ENCODE measurements at regions not wholly inside any gene's neighbourhood (a gene's known extent, or its start where the extent isn't known, plus 50 kb on each side); places are given as distances from the start of the nearest gene placed in this dataset.

DNA sequence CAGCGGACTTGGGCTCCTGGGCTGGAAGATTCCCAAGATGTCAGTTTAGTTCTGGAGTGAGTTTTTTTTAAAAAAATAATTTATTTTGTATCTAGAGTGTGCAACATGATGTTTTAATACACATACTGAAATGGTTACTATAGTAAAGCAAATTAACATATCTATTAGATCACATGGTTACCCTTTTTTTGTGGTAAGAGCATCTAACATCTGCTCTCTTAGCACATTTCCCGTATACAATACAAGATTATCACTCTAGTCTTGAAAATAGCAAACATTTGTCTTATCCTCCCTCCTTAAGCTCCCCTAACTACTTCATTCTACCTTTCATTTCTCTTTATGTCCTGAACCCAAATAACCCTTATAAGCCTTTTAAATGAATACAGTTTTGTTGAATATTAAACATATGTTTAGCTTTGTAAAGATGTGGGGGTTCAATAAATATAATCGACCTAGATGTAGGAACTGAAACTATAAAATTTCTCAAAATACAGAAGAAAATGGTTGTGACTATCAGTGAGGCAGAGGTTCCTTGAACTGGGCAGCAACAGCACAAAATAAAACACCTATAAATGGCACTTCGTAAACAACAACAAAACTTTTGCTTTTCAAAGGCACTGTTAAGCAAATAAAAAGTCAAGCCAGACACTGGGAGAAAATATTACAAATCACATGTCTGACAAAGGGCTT lies 466.6 kb downstream of the FGF9 start:
- FAIRE-seq: no peak

DNA sequence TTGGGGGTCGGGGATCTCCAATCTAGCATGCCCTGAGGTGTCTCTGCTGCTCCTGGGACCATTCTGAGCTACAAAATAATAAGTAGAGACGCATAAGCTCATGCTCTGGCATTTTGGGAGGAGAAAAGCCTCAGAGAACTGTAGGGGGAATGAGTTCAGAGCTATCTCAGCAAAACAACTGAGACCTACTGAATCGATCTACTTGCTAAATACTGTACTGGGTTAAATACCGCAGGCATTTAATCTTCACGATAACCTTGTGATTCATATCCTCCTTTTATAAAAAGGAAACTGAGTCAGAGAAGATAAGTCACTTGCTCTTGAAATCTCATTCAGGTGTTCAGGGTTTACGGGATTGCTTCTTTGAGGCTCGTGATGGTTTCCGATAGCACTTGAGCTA lies 468.1 kb downstream of the FGF9 start:
- FAIRE-seq: no peak

DNA sequence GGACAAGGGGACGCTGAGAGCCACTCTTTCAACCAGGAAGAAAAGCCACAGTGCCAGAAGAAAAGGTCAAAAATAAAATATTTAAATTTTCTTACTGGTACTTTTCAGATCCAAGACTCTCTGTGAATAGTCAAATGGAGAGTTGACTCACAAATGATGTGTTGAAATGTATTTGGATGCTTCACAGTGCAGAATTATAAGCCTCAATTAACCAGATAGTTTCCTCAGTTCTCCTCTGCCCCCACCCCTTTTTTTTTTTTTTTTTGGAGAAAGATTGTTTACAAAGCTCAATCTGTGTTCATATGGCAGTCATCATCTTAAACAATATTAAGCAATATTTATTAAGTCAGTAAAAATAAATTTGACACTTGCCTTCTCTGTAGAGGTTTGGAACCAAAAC lies 470.8 kb downstream of the FGF9 start:
- no peak for FAIRE-seq

DNA sequence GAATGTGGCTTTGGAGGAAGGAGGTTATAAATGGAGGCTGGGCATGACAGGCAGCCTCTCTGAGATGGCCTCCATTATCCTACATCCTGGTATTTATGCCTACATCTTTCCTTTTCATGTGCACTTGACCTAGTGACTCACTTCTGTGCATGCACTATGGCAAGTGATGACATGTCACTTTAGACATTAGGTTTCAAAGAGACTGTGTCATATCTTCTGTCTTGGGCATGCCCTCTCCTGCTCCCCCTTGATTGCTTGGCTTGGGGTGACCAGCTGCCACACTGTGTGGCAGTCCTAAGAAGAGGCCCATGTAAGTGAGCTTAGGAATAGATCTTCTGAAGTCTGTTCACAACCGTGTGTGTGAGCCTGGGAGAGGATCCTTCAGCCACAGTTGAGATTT lies 472.8 kb downstream of the FGF9 start:
- no peak for FAIRE-seq

DNA sequence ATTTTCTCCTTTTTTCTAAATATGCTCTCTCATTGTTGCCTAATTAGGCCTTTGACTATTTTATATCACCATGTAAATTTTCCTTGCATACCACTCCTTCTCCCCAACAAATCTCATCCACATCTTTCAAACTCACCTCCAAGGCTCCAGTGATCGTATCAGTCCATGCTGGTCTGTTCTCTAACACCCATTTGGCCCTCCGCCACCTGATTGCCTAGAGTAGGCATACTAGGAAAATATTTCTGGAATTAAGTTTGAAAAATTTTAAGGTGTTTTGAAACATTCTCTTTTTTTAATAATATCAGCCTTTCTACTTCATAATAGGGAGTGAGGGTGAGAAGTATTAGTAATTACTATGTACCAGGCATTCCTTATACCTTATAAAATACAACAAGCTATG lies 473.9 kb downstream of the FGF9 start:
- FAIRE-seq: no peak

DNA sequence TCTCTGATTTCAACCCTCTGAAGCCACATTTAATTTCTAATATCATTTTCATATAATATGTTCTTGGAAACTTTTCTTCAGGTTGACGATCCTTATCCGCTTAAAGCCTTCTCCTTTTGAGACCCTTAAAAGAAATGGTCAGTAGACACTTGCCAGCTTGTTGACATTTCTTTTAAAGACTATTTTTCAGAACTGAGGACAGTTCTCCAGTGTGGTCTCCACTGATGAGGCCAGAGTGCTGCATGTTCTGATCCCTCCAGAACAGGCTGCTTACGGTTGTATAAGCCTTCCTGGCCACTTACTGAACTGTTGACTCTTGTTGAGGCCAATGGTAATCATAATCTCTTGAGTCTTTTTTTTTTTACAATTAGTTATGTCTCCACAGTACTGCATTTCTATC lies 477.3 kb downstream of the FGF9 start:
- no peak for FAIRE-seq

DNA sequence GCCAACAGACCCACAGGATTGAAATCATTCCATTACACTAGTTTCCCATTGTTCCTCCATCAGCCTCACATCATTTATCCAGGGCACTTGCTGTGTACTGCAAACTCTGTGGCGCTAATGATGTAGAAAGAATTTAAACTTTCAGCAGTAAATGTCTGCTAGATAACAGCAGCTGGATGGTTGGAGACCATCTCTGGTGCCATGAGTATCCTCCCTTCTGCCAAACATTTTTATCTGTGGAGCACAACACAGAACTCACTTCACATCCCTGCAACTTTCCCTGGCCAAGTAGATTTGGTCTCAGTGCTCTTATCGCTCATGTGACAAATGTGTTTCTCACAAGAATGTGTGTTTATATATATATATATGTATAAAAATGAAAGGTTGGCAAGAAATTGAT lies 481.9 kb downstream of the FGF9 start:
- FAIRE-seq: no peak

DNA sequence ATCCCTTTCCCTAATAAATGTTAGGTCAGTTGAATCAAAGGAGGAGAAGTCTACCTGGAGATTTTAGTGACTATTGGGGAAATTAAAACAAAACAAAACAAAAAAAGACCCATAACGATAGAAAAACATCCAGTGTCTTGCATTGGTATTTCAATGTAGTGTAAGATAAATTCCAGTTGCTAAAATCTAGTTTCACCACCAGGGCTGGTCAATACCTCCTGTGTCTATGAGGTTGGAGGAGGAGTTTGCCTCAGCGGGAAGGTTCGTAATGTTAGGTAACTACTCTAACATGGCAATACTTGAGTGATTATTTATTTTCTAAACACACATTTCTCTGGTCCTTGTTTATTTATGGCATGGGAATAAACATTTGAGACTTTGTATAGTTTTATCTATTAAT lies 483.2 kb downstream of the FGF9 start:
- FAIRE-seq: no peak

DNA sequence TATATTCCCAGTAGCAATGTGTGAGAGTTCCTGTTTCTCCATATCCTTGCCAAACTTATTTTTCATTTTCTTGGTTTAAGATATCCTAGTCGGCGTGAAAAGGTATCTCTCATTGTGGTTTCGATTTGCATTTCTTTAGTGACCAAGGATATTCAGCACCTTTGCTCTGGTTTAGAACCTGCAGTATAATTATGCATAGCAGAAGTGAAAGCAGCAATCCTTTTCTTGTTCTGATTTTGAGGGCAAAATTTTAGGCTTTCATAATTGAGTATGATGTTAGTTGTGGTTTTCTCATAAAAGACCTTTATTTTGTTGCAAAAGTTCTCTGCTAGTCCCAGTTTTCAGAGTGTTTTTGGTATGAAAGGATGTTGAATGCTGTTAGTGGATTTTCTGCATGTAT lies 491.0 kb downstream of the FGF9 start:
- no peak for FAIRE-seq

DNA sequence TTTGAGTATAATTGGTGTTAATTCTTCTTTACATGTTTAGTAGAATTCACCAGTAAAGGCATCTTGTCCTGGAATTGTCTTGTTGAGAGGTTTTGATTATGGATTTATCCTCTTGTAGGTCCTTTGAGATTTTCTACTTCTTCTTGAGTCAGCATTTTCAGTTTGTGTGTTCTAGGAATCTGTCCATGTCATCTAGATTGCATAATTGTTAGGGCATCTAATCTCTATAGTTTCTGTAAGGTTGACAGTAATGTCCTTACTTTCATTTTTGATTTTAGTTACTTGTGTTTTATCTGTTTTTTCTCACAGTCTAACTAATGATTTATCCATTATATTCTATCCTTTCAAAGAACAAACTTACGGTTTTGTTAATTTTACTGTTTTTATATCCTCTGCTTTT lies 492.0 kb downstream of the FGF9 start:
- FAIRE-seq: no peak

DNA sequence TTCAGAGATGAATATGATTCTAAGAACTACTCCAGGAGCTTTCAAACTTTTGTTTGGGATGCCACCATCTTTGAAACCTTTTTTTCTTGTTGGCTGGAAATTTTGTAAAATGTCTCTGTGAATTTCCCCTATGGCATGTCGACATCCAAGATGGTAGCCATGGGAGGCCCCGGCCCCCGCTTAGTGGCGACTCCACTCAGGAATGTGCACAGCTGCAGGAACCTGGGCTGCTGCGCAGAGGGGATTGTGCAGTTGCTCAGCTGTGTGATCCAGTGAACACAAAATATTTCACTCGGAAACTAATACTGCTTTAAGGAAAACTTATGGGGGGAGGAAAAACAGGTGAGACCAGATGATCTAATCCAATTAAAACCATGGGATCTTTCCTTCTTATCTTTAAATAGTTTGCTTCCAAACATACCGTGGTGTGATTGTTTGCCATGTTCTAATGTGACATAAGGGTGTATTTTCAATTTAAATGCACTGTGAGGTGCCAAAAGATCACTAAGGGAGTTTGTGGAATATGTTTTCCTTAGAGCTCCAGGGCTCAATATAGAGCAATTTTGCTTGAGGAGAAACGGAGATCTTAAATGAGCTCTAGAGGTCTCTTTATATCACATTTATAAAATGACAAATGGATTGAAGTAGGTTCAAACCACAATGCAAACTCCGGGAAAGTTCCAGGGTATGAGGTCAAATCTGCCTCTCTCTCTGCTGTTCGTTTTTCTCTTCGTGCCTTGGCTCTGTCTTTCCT lies 497.7 kb downstream of the FGF9 start:
- FAIRE-seq: no peak

DNA sequence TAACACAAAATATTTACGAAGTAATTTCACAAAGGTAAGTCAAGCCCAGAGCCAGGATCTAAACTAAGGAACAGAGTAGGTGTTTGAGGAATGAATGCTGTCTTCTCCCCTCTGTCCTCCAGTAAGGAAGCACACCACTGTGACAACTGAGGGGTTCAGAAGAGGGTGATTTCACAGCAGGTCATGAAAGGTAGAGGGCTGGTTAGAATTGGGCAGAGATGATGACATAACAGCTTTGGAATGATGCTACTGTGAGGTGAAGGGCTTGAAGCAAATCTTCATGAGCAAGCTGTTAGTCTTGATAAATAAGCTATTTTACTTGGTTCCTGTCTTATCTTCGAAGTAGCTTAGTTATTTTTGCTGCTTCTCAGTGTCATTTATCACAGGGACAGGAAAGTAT lies 498.6 kb downstream of the FGF9 start:
- FAIRE-seq: no peak

DNA sequence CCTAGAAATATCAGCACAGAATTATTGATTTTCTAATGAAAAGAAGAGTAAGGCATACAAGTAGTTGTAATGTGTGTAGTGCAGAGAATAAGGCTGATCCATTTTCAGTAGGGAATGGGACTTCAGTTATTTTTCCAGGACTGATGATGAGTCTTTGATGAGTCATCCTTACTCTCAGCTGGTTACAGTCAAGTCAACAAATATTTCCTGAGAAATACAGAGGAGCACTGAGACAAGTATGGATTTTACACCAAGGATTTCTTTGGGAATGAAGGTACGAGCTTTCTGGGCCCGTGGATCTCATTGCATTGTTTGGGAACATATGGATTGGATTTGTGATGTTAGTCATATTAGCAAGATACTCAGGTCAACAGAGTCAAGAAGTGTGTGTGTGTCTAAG lies 502.7 kb downstream of the FGF9 start:
- FAIRE-seq: no peak

DNA sequence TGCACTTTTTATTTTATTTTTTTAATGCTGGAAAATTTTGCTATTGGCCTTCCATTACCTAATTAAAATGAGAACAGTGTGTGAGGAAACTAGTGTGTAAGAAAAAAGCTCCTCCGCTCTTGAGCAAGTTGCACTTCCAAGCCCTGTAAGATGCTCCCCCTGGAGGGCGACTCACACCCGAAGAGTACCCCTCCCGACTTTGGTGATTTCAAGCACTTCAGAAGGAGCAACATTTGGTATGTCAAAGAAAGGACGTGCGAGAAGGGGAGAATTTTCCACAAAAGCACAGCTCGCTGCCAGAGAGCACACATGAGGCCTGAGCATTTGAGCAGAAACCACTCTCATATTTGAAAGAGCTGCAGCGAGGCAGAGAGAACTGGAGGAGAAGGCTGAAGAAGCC lies 504.4 kb downstream of the FGF9 start:
- FAIRE-seq: no peak

DNA sequence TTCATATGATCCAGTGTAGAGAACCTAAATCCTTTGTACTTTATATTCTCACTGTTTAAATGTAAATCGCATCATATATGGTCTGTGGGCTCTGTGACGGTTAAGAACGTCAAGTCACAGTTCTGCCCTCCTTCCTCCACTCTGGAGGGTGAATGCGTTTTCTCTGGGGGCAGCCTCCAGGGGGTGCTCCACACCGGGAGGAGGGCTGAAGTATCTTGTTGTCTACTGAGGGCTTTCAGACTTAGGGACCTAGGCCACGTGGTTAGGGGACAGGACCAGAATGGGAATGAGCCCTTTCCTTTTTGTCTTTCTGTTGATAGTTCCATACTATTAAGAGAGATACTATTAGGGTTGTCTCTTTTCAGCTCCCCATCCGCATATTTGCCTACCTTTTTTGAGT lies 504.9 kb downstream of the FGF9 start:
- FAIRE-seq: no peak

DNA sequence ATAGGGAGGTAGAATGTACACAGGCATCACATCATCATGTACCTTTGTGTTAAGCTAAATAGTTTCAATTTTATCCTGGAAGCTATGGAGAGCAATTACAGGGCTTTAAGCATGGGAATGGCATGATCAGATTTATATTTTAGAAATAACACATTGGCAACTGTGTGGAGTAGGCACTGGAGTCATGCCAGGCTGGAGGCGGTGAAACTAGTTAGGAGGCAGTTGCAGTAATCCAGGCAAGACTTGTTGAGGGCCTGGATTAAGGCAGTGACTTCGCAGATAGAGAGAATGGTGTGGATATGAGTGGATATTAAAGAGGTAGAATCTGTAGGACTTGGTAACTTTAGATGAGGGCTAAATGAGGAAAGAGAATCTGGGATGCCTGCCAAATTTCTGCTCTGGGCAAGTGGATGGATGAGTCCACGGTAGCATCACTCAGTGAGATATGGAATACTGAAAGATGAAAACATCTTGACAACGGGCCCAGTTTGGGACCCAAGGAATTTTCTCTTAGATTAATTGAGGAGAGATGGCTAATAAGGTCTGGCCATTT lies 506.2 kb downstream of the FGF9 start:
- no peak for FAIRE-seq

DNA sequence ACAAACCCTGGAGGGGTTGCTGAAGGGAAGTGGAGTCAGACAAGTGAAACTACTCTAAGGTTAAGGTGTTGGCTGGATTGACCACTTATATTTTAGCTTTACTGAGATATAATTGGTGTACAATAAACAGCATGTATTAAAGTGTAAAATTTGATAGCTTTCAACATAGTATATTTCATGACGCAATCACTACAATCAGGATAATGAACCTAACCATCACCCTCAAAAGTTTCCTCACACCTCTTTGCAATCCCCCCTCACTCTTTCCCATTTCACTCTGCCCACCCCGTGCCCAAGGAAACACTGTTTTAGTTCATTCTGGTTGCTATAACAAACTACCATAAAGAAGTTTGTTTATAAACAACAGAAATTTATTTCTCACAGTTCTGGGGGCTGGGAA lies 508.0 kb downstream of the FGF9 start:
- FAIRE-seq: no peak

DNA sequence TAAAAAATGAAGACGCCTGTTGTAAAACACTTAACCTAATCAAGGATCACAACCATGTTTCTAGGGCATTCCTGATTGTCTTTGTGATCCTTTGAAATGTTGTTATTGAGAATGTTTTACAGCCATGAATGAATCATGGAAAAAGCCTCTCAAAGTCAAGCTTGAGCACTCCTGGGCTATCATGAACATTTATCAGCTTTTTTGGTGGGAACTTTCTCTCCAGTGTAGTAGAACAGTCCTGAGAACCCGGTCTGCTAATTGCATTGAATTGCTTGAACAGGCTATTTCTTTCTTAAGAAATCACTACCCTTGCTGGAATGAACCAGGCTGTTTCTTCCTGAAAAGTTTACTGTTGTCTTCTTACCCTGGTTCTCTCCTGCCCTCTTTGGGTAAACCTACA lies 516.5 kb downstream of the FGF9 start:
- no peak for FAIRE-seq

DNA sequence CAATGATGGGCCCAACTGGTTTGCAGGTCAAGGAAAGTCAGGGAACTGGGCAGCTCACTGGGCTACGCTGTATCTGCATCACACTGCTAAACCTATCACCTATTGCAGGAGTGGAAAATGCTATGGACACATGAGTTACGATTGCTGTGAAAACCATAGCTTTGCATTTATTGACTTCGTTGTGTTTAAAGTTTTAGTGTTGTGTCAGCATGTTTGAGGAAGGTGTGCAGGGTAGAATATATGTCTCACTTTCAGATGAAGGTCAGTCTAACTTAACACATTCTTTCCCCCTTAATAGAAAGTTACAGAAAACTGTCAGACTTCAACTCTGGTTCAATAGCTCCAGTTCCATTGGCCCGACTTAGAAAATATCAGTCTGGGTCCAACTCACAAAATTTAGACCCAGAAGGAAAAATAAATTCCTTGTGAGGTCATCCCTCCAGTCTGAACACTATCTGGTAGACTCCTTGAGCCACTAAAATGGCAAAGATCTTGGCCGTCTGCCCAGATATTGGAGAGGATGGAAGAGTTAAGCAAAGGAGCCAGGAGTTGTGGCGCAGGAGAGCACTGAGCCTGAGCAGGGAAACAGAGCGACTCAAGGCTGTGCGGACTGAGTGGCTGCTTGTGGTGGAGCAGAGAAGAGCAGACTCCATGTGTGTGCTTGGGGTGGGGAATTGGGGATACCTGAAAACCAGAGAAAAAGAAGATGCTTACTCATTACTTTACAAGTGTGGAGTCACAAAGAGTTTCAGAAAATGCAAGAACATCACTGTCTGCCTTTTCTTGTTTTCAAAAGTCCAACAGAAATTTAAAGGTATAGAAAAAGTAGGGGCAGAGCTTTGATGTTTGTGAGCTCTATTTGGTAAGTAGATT lies 518.5 kb downstream of the FGF9 start:
- no peak for FAIRE-seq

DNA sequence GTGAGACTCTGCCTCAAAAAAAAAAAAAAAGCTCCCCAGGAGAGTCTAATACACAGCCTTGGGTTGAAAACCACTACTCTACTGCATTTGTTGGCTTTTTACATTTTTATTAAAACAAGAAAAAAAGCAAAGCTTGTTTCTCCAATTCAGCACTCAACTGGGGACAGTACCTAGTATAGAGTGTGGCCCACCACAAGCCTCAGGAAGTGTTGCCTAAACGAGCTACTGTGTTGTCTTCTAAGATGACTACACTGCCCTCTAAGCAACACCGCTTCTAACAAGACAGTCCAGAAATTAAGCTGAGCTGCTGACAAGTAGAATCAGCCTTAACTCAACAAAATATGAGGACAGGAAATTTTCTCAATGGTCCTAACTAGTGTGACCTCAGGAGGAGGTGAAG lies 522.2 kb downstream of the FGF9 start:
- no peak for FAIRE-seq

DNA sequence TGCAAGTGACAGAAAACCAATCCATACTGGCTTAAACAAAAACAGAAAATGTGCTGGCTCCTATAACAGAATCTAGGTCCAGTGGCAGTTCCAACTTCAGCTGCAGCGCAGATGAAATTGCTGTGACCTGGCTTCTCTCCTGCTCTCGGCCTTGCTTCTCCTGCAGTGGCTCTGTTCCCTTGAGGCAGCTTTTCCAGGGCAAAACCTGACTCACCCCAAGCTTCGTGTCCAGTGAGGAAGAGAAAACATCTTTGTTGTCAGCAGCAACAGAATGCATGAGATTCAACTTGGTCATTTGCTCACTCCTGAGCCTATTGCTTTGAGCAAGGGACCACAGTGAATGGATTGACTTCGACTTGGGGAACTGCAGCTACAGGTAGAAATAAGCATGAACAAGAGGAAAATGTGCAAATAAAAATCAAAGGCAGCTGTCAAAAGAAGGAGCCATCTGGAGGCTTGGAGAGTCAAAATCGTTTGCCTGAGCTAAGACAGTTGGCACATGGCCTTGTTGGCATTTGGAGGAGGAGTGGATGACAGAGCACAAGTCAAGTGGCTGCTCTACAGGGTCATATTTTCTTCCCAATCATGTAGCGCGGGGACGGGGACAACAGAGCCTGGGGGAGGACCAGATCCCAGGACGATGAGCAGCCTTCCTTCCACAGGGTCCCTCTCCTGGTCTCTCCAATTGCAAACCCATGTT lies 523.4 kb downstream of the FGF9 start:
- no peak for FAIRE-seq

DNA sequence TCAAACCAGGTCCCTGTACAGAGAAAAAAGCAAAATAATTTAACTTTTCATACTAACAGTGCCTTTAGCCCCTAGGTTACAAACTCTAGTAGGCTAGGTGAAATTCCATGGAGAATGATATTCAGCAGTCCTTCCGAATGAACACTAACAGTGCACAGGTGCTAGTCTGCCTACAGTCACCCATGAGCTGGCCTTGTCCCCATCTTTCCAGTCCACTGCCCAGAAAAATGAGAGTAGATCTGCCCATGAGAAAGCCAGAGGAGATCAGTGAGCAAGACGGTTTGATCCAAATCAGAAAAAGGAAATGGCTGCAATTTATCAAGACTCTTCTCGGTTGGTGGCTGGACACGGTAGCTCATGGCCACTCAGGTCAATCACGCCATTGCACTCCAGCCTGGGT lies 524.9 kb downstream of the FGF9 start:
- no peak for FAIRE-seq

DNA sequence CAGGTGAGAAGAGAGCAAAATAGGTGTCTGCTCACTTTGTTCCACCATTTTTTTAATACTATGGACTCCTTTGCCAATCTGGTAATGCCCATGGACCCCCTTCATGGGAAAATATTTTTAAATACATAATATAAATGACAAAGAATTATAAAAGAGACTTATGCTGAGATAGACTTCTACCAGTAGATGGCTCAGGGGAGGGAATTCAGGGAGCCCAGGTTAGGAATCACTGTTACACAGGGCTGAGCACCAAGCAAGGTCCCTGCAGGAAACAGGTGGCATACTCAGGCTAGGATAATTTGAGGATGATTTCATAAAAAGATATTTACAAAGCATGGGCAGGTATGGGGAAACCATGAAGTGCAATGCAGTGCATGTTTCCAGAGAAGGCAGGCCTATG lies 525.9 kb downstream of the FGF9 start:
- no peak for FAIRE-seq

Measured in TTC549 (cell line).